IPS-NIHi11 (cell line): ENCODE measurements at regions not wholly inside any gene's neighbourhood (a gene's known extent, or its start where the extent isn't known, plus 50 kb on each side); places are given as distances from the start of the nearest gene placed in this dataset.

Experiments
- DNase-seq: peaks from one replicate; pipeline ENCODE4 v3.0.0; 2012; ENCODE audit warnings: mixed read lengths, low spot score

DNA sequence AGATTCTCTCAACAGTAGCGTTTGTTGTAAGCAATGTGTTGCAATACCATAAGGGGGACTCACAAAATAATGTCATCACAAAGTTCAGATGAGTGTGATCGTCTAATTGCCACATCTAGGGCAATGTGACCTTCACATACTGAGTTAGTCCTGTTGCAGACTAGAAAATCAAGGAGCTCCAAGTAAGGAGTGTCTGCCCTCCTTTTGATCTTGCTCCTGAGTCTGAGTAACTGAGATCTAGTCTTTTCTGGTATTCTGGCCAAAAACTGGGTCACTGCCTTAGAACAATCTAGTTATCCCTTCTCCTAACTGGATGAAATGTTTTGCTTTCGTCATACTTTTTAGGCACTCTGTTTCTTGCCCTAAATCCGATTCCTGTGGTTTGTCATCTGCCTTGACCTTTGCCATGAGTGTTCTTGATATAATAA, 712.1 kb downstream of the CDH11 start:
- DNase-seq: no peak

DNA sequence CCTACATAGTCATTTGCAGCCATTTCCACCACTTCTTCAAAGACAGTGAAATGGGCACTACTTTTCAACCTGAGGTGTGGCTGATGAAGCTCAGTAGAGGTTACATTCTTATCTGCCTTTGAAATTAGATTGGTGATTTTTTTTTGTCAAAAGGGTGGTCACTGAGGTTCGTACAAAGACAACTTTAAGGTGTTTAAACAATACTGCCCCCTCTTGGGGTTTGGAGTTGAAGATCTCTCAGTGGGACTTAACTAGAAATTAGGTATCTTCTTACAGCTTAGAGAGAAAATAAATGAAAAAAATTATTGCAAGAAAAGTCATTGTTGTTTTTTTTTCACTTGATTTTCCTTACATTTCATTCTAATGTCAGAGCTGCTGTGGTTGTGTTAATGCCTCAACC, 713.2 kb downstream of the CDH11 start:
- no peak for DNase-seq

DNA sequence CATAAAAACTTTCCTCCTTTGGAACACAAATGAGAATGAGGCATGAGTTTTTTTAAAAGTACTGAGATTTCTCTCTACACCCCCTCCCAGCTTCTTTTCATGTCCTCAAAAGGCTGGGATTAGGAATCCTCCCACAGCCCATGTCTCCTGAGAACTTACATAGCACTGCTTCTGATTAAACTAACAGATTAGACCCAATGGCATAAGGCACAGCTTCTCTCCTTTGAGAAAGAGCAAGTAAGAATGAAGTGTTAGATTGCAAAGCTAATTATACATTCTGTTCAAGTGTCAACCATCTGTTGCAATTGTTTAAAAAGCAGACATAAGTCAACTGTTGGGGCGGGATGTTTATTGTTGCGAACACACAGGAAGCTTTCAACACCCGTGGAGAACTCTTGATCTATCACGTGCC, 715.1 kb downstream of the CDH11 start:
- DNase-seq: no peak

DNA sequence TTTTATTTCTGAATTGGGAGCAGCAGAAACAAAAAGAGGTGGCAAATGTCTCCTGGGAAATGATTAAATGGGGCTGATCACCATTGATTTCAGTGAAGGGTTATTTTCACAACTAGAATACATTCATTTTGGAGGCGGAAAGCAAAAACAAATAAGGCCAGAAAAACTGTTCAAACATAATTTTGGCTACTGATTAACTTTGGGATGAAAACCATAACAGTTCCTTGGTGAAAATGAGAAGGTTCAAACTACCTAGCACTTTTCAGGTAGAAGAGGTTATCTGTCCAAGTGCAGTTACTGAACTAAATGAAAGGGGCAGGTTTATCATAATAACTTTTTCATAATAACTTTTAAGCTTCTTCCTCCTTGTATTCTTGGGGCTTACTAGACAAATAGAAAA, 718.5 kb downstream of the CDH11 start:
- DNase-seq: no peak

DNA sequence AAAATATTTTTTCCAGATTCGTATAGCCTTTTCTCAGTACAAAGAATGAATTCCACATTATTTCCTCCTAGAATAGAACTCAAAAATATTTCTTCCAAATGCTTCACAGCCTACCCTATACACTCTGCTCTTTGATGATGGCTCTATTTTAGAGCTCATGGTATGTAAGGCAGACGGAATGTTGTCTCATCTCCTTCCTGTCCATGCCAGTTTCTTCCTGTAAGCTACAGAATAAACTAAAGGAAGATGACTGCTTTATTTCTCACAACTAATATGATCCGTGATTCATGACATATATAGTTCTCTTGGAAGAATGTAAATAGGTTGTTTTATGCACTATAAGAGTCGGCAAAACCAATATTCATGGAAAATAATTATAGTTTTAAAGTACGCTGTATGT, 723.1 kb downstream of the CDH11 start:
- DNase-seq: no peak

DNA sequence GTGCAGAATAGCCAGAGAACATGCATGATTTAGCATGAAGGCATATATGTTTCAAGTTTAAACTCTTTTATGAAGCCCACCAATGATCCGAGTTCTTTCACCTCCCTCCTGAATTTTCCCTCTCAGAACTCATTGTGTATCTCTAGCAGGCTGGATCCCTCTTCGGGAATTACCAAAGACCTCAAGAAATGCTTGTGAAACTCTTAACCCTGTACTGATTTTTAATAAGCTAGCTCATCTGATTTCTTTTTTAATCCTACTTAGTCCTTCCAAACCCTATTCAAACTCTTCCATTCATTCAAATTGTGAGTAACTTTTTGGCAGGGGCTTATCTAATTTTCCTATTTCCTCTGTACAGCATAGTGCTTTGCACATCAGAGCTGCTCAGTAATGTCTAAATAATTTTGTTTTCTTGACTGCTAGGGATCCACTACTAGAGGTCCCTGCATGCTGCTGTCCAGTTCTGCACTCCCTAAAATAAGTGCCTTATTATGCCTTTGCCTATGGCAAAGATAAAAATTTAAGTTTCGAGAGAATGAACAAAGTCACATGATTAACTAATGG, 723.8 kb downstream of the CDH11 start:
- DNase-seq: no peak

DNA sequence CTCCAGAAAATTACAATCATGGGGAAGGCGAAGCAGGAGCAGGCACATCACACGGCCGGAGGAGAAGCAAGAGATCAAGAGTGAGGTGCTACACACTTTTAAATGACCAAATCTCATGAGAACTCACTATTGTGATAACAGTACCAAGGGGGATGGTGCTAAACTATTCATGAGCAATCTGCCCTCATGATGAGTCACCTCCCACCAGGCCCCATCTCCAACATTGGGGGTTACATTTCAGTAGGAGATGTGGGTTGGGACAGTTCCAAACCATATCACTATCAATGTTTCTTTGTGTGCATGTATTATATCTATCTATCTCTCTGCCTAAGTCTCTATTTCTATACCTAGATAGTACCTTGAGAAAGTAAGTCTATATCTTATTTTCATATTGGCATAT, 724.8 kb downstream of the CDH11 start:
- no peak for DNase-seq

DNA sequence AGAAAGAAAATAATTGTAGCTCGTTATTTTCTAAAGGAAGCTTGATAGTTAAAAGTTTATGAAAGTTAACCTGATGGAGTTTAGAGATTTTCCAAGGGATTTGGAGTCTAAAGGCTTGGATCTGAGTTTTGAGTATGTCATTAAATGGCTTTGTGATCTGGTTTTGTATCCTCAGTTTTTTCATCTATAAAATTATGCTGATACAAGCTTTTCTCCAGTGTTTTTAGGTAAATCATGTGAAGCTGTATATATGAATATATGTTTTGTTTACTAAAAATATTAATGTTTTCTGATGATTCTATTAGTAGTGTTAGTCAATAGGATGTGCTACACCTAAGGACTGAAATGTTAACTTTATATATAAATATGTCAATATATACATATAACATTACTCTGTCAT, 727.8 kb downstream of the CDH11 start:
- no peak for DNase-seq

DNA sequence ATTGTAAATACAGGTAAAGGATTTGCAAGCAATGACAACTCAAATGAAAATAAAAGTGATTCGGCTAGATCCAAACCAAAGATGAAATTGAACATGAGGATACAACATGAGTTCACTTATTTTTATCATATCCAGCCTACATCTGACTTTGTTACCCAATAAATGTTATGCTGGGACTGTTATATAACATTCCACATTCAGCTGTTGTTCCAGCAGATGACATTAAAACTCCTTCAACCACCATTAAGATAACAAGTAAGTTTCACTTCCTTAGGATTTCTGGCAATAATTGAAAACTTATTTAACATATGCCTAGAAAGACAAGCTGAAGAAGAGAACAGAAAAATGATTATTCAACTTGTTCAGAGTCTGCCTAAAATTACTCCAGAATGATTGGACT, 729.4 kb downstream of the CDH11 start:
- no peak for DNase-seq

DNA sequence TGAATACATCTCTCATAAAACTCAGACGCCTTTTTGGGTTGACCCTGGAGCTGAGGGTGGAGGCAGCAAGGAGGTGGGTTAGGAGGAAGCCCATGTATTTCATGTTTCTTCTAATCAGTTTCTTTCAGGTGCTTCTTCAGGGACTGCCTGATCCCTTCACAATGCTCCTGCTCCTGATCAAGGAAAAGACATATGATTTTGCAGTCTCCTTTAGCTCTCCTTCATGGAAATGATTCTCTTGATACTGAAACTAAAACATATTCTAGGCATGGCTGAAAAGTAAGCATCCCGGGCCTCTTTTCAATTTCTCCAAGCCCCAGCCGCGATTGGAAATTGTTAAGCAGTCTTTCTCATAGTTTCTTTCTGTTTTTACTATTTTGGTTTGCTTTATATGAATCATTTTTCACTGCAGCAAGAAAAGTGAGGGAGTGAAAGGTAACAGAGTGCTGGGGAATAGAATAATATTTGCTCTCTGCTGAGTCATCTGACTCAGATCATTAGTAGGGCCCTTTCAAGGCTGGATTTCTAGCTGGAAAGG, 730.7 kb downstream of the CDH11 start:
- no peak for DNase-seq

DNA sequence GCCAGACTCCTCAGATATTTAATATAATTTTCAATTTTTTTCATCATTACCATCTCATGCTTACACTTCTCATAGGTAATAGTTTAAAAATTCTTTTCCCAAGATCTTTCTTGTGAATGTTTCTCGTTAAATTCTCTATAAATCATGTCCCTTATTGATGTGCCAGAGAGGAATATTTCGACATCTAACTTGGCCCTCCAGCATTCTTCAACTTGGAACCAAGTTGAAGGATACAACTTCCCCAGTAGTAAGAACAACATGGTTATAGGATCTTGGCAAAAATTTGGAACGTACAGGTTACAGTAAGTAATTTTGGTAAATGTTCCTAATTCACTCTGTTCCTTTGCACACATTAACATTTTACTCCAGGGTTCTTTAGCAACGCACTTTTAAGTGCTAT, 731.8 kb downstream of the CDH11 start:
- no peak for DNase-seq

DNA sequence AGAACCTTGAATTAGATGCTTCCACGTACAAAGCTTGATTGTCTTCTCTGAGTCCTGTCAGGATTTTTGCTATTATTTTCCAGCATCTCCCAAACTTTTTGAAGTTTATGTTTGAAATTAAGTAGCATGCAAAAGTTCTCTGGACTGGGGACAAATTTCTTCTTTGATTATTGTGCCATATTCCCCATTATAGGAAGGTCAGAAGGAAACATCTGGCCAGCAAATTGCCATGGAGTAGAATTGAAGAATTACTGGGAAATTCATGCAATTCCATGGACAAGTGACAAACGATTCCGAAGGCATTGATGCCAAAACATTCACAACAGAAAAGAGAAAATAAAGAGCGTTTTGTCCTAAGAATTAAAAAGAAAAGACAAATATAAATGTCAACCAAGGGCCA, 737.2 kb downstream of the CDH11 start:
- DNase-seq: no peak

DNA sequence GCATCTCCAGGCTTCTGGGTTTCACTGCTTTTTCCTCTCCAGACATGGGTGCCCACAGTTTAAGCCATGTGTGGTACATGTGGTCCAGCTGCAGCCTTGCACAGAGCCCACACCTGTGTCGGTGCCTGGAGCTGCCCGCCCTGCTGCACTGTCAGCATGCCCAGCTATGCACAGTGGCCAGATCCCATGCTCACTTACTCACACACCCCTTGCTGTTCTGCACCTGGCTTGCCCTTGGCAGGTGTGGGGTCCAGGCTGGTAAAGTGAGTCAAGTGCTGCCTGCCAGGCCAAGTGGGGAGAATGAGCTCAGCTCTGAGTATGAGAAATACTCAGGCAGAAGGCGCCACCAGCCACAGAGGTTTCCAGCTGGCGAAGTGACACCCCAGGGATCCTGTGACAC, 739.9 kb downstream of the CDH11 start:
- no peak for DNase-seq

DNA sequence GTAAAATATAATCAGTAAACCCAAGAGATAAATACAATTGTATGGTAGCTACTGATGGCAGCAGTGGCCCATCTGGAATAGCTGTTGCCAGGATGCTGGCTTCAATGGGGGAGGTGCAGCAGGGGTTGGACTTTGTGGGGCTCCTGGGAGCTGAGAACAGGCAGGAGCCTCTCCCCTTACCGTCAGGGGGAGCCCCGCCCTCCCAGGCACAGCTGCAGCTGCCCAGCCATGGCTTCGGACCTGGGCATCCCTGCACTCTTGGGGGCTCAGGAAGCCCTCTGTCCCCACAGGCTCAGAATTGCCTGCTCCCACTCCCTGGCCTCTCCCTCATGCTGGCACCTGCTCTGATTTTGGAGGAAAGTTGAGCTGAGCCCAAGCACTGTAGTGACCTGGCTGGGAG, 741.1 kb downstream of the CDH11 start:
- peak; percentile 27 for DNase-seq

DNA sequence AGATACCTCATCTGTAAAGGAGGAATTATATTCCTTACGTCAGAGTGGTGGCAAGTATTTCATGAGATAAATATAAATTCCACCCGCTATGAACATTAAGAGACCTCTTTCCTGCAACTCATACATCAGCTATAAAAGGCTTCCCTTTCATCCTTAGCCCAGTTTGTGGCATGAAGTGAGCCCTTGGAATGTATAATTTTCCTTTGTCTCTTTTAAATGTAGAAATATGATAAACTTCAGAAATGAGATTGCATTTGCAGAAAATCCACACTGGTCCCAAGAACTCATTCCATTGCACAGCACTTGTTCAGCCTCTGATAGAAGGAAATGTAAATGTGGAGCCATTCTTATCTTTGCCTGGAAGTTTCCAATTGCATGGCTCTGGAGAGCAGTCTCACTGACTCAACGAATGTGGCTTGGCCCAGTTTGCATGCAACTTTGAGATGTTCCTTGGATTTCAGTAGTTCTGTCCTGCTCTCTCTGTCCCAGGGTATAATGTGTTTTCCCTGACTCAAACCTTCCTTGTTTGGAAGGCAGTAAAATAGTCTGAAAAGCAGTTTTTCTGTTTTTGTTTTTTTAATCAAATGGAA, 746.4 kb downstream of the CDH11 start:
- no peak for DNase-seq

DNA sequence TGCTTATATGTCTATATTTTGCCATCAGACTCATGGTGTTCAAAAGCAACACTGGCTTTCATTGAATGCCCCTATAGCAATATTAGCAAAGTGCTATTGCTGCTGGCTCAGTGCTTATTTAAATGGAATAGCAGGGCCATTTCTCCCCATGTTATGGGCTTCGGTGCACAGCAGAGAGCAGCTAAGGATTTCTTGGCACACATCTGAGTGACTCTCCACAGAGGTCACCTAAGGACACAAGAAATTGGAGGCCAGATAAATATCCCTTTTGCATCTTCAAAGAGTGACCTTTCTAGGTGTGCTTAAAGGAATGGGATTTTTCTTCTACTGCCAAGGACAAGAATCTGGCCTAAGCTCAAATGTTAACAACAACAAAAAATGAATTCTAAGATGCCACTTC, 751.8 kb downstream of the CDH11 start:
- DNase-seq: no peak

DNA sequence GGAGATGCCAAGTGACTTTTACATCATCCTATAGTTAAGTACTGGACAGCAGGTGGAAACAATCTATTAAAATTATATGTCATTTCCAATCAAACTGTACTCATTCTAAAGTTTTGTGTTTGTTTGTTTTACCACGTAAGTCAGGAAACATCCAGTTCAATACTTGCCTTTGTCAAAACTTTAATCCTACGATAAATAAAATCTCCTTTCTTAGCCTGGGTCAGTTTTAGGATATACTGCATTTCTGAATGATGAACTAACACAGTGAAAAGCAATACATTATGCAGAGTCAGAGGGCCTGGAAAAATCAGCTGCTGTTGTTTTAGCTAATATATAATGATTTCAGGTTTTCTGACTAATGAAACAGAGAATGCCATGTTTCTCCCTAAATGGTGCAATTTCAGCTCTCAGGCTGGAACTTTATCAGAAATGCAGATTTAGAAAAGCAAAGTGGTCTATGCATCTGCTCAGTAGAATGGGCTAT, 756.4 kb downstream of the CDH11 start:
- DNase-seq: no peak

DNA sequence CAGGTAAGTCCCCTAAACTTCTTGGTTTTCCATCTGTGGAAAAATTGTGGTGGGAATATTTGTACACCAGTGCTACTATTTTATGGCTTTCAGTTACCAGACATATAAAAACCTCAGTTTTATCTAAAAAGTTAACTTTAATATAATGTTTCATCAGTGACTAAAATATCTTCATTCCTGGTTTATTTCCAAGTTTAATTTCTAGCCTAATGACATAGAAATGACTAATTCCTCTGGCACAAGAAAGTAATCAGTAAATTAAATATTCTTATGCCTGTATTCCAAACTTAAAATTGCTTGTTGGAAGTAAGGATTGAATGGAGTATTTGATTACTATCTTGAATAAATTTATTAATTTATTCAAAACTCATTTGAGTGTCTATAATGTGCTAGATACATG, 757.0 kb downstream of the CDH11 start:
- DNase-seq: no peak

DNA sequence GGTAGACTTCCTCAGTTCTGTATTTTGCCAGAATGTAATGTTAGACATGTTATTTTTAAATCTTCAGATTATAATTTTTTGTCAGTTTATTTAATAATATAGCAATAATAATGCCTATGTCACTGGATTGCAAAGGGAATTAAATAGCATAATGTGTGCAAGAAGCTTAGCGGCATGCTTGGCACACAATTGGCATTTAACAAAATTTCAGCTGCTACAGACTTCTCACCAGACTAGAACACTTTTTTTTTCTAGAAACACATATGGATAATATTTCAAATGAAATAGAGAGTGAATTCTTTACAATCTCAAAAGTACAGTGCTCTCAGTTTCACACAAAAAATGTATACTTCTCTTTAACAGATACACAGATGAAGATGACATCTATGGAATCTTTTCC, 757.4 kb downstream of the CDH11 start:
- DNase-seq: no peak

DNA sequence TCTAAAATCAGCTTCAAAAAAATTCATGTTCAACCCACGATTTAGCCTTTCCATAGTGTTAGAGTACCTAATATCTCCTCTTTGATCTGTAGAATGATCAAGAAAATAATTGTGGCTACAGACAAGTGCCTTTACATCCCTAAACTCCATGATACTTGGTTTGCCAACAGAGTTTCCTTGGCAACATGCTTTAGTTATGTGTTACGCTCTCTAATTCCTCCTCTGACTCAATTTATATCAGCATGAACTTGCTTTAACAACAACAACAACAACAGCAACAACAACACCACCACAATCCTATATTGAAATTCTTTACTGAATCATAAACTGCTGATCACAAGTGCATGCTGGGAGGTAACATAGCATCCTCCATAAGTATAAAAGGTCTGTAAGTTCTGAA, 757.8 kb downstream of the CDH11 start:
- no peak for DNase-seq

DNA sequence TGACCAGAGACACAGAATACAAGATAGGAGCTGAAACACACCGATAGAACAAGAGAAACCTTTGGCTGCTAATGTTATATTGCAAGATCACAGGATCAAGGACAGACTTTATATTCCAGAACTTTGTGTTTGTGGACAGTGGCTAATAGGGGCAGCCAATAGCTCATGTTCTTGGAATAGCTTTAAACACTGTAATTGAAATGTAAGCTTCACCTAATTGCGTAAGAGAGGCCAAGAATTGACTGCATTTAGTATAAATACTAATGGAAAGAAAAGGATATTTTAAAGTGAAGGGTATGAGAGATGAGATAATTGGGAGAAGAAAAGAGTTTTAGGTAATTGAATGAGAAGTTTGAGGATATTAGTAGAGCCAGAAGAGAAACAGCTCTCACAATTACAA, 758.8 kb downstream of the CDH11 start:
- no peak for DNase-seq

DNA sequence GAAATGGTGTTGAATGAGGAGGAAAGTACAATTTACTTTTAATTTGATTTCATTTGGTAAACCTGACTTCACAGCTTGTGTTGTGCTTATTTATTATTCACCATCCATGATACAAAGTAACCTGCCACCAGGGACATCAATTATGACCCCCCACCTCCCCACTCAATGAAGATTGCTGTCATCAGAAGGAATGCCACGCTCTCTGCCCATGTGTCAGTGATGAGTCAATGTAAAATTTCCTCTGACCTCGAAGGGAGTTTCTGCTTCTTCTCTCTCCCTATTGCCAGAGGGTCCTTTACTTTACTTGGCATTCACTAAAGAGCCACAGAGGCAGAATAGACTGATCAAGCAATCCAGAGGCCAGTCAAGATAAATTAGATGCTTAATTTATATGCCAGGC, 759.7 kb downstream of the CDH11 start:
- DNase-seq: no peak

DNA sequence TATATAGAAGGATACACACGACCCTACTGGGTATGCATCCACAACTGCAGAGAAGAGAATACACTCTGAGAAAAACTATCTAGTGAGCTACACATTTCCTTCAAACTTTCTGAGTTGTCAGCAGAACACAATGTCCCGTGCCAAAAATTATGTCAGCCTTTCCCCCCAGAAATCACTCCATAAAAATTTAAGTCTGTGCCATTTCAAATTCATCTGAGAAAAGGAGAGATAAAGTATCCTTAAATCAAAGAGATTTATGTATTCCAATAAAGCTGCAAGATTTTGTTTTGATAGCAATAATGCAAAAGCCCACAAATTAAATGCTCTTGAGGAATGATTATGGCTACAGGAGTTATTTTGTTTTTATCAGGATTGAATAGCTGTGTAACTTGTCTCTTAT, 760.1 kb downstream of the CDH11 start:
- DNase-seq: no peak

DNA sequence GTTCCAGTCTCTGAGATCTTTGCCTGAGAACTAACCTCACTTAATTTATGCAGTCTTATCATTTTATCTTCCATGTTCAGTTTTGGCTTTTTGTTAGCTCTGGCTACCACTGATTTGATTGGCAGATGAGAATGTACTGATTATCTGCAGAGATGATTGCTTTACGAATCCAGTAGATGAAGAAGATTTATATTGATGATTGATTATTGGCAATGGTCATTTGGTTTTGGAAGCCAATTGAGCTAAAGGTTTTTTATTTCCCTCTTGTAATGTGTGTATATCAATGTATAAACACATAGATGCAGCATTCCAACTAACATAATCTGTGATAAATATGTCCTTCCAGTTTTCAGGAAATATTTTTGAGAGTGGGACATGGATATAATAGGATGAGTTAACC, 763.6 kb downstream of the CDH11 start:
- DNase-seq: no peak
